Tibial artery (tissue), 4 donors: ENCODE measurements at regions not wholly inside any gene's neighbourhood (a gene's known extent, or its start where the extent isn't known, plus 50 kb on each side); places are given as distances from the start of the nearest gene placed in this dataset.

Experiments used
- DNase-seq, 2 donors: peaks; one replicate each; pipeline ENCODE4 v3.0.0-alpha.2; 2019
- H3K27ac ChIP-seq, 2 donors: fragments of 200-600 bp; sonication (generic) in 1 of 2; 1 replicate in 1 of 2; 2 replicates in 1 of 2; pipeline ENCODE4 v1.5.1; 2018 to 2019; ENCODE audit warnings: mild to moderate bottlenecking in 1 of 2
- H3K27me3 ChIP-seq, 2 donors: fragments of 200-600 bp; sonication (generic) in 1 of 2; one replicate each; pipeline versions ENCODE4 v1.5.1 to v1.6.0; 2016 to 2019
- H3K36me3 ChIP-seq, 3 donors: fragments of 200-600 bp; sonication (generic) in 2 of 3; one replicate each; pipeline ENCODE4 v1.5.1; 2016 to 2019; ENCODE audit warnings: mild to moderate bottlenecking in 2 of 3
- H3K4me1 ChIP-seq, 4 donors: fragments of 200-600 bp; sonication (generic) in 2 of 4; 1 replicate in 3 of 4; 2 replicates in 1 of 4; pipeline ENCODE4 v1.5.1; 2016 to 2019
- H3K4me3 ChIP-seq, 2 donors: fragments of 200-600 bp; sonication (generic) in 1 of 2; 1 replicate in 1 of 2; 2 replicates in 1 of 2; pipeline ENCODE4 v1.5.1; 2018 to 2019; ENCODE audit warnings: mild to moderate bottlenecking in 2 of 2
- H3K9me3 ChIP-seq, 3 donors: fragments of 200-600 bp; sonication (generic) in 1 of 3; one replicate each; pipeline ENCODE4 v1.5.1; 2016 to 2019
- intact Hi-C: fragments of 100-400 bp; cut with DNase I; formaldehyde crosslinking; loops from one replicate; pipeline ENCODE4 v1.15.0; 2023; ENCODE audit warnings: low total_unique reads
- TF ChIP-seq, protein P1 (sequence below), 2 experiments: fragments of 200-600 bp in 1 of 2; fragments of 450-650 bp in 1 of 2; IDR thresholded peaks; one replicate each; pipeline ENCODE4 v1.5.1; 2017 to 2019; ENCODE audit warnings: antibody characterized with exemption in 2 of 2, mild to moderate bottlenecking in 1 of 2, moderate library complexity in 1 of 2

DNA sequence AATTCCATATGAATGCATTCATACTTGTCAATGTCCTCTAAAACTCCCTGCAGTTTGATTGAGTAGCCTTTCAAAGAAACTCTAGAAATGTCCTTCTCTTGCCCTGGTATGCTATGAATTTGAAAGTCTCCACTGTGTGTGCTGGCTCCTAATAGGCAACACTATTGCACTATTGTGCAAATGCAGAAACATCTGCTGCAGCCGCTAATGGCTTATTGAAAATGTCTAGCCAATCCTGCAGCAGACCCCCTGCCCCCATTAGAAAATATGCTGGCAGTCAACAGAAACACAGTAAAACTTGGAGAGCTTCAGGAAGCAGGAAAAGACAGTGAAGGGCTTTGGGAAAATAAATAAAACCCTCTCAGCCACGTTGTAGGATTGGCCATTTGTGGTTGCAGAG lies 87.3 kb upstream of the GRAMD2B start:
- no peak for DNase-seq
- H3K36me3 ChIP-seq = no peaks in the 10 kb centered on the region
- intact Hi-C loops = loop anchor here (5.0 kb wide), 2 partner anchors 201 to 266 kb away; partner anchors contain the start of gene PHAX
- no peak overlapping the region for H3K27ac ChIP-seq
- no peak overlapping the region for H3K4me3 ChIP-seq
- H3K9me3 ChIP-seq = no peaks in the 10 kb centered on the region
- TF ChIP-seq, protein P1, sequence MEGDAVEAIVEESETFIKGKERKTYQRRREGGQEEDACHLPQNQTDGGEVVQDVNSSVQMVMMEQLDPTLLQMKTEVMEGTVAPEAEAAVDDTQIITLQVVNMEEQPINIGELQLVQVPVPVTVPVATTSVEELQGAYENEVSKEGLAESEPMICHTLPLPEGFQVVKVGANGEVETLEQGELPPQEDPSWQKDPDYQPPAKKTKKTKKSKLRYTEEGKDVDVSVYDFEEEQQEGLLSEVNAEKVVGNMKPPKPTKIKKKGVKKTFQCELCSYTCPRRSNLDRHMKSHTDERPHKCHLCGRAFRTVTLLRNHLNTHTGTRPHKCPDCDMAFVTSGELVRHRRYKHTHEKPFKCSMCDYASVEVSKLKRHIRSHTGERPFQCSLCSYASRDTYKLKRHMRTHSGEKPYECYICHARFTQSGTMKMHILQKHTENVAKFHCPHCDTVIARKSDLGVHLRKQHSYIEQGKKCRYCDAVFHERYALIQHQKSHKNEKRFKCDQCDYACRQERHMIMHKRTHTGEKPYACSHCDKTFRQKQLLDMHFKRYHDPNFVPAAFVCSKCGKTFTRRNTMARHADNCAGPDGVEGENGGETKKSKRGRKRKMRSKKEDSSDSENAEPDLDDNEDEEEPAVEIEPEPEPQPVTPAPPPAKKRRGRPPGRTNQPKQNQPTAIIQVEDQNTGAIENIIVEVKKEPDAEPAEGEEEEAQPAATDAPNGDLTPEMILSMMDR (IDR thresholded peaks at IDR 0.05) = no peak
- no peaks in the 10 kb centered on the region for H3K4me1 ChIP-seq
- no peaks in the 10 kb centered on the region for H3K27me3 ChIP-seq

DNA sequence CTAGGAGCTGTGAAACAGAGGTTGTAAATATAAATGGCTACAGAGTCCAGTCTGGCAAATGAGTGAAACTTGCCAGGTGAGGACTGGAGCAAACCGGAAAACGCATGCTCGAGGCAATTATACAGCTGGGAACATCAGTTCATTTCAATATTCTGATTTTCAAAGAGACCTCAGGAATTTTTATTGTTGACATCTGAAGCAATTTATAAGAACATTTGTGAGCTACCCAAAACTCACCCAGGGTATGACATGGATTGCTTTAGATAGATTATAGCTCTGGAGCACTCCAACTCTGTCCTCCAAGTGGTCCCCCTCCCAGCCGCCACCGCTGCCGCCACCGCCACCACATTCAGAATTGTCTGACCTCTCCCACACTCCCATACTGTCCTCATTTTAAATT lies 84.6 kb upstream of the GRAMD2B start:
- H3K27me3 ChIP-seq = no peaks in the 10 kb centered on the region
- no peak overlapping the region for H3K27ac ChIP-seq
- TF ChIP-seq, protein P1 (IDR thresholded peaks at IDR 0.05) = no peak
- peaks cover 0 to 16% (median 5%) of the 10 kb centered on the region in 4 donors for H3K4me1 ChIP-seq
- no peak overlapping the region for H3K4me3 ChIP-seq
- DNase-seq = no peak
- no peaks in the 10 kb centered on the region for H3K36me3 ChIP-seq
- H3K9me3 ChIP-seq = no peaks in the 10 kb centered on the region
- intact Hi-C loops = loop anchor here (5.0 kb wide), 2 partner anchors 199 to 264 kb away; partner anchors contain the start of gene PHAX

DNA sequence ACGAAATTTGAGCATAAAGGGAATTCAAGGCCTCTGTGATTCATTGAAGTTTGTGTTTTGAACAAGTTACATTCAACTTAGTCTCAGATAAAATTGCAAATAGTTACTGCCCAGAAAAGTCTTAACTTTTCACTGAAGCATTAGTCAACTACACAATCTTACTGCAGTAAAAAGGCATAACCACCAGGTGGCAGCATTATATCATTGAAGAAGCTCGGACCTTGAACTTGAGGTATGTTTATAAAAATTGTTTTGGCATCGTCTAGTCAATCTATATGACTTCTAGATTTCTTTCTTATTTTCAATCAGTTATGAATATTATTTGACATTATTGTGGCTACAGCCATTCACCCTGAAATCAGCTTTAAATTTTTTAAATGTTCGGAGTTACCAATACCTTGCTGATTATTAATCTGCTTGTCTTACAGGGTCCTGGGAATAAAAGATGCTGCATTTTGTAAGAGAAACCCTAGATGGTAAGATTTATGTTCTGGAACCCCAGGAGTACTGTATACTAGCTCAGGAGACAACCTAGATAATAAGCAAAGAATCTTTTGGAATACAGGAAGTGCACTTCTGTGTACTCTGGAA lies 83.9 kb upstream of the GRAMD2B start:
- Histone ChIP-seq H3K4me3 (no peak overlapping the region), H3K36me3 (no peaks in the 10 kb centered on the region), H3K27me3 (no peaks in the 10 kb centered on the region), H3K27ac (no peak overlapping the region), H3K9me3 (no peaks in the 10 kb centered on the region), H3K4me1 (peaks cover 0 to 20% (median 6%) of the 10 kb centered on the region in 4 donors)
- peak in 1 of 2 donors; percentile 46 for DNase-seq
- intact Hi-C loops = loop anchor here (5.0 kb wide), 2 partner anchors 198 to 263 kb away; partner anchors contain the start of gene PHAX
- TF ChIP-seq, protein P1 (IDR thresholded peaks at IDR 0.05) = peak; percentile 84 to 90

GRCh38 chr5:126341906-126342630 lies 81.1 kb upstream of the GRAMD2B start:
- no peaks in the 10 kb centered on the region for H3K36me3 ChIP-seq
- intact Hi-C loops = no loop called here
- no peak overlapping the region for H3K4me3 ChIP-seq
- peak overlapping the region in 1 of 2 donors; percentile 5 for H3K27ac ChIP-seq
- H3K4me1 ChIP-seq = peaks cover 0 to 25% (median 6%) of the 10 kb centered on the region in 4 donors
- H3K27me3 ChIP-seq = no peaks in the 10 kb centered on the region
- TF ChIP-seq, protein P1 (IDR thresholded peaks at IDR 0.05) = no peak
- DNase-seq = no peak
- H3K9me3 ChIP-seq = no peaks in the 10 kb centered on the region

DNA sequence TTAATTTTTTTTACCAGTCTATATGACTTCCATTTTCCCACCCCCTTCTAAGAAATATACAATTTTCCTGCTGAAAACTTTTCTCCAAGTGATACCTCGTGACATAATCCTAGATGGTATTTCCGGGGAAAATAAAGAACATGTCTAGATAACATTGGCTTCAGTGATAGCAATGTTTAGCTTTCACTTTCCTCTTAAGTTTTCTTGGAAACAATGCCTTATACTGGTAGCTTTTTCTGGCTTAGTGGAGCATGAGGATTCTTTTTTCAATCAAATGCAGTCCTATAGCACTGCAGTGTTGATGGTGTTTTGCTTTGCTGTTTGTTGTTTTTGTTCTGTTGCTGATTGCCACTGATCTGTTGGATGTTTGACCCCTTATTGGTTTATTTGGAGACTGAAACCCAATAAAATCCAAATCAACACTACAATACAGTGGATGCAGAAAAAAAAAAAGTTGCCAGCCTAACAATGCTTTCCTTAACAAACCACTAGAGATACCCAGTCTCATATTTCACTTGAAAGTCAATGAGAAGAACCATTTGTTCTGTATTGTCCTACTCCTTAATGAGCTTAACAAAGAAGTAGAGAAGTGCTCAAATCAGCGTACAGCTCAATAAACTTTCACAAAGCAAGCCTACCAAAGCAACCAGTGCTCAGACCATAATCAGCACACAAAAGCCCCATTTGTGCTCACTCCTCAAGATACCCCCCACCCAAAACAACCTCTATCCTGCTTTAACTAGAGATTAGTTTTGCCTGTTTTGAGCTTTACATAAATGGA lies 74.2 kb upstream of the GRAMD2B start:
- H3K27ac ChIP-seq = no peak overlapping the region
- H3K4me1 ChIP-seq = peaks cover 0 to 22% (median 2%) of the 10 kb centered on the region in 4 donors
- H3K4me3 ChIP-seq = no peak overlapping the region
- DNase-seq = no peak
- intact Hi-C loops = no loop called here
- H3K27me3 ChIP-seq = no peaks in the 10 kb centered on the region
- TF ChIP-seq, protein P1 (IDR thresholded peaks at IDR 0.05) = no peak
- no peaks in the 10 kb centered on the region for H3K36me3 ChIP-seq
- H3K9me3 ChIP-seq = no peaks in the 10 kb centered on the region
